ENCODE measurements at regions not wholly inside any gene's neighbourhood (a gene's known extent, or its start where the extent isn't known, plus 50 kb on each side); places are given as distances from the start of the nearest gene placed in this dataset.

DNA sequence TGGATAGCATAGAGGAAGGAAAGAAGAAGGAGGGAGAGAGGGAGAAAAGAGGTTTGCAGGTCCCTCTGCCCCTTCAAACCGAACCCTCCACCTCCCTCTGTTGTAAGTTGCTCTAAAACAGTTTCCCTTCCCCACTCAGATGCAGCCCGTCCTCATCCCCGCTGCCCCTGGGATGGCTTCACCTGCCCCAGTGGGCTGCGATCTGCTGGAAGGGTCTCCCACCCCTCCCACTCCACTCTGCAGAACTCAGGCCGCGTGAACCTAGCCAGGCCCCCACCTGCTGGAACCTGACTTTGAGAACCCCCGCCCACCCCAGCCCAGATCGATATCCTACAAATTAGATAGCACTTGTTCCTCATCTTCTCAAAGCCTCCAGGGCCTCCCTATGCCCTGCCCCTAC lies 190.8 kb downstream of the DLL1 start:
- no peak for TF ChIP-seq TAF1 (IDR thresholded peaks at IDR 0.05; ENCODE audit: borderline replicate concordance, insufficient read depth, low read length)
- no peak for TF ChIP-seq SIN3A (IDR thresholded peaks at IDR 0.05; ENCODE audit: borderline replicate concordance, insufficient read depth, low read length)
- TF ChIP-seq POLR2AphosphoS5 (IDR thresholded peaks at IDR 0.05; ENCODE audit: low read depth, low read length): no peak
- TF ChIP-seq, protein P1, sequence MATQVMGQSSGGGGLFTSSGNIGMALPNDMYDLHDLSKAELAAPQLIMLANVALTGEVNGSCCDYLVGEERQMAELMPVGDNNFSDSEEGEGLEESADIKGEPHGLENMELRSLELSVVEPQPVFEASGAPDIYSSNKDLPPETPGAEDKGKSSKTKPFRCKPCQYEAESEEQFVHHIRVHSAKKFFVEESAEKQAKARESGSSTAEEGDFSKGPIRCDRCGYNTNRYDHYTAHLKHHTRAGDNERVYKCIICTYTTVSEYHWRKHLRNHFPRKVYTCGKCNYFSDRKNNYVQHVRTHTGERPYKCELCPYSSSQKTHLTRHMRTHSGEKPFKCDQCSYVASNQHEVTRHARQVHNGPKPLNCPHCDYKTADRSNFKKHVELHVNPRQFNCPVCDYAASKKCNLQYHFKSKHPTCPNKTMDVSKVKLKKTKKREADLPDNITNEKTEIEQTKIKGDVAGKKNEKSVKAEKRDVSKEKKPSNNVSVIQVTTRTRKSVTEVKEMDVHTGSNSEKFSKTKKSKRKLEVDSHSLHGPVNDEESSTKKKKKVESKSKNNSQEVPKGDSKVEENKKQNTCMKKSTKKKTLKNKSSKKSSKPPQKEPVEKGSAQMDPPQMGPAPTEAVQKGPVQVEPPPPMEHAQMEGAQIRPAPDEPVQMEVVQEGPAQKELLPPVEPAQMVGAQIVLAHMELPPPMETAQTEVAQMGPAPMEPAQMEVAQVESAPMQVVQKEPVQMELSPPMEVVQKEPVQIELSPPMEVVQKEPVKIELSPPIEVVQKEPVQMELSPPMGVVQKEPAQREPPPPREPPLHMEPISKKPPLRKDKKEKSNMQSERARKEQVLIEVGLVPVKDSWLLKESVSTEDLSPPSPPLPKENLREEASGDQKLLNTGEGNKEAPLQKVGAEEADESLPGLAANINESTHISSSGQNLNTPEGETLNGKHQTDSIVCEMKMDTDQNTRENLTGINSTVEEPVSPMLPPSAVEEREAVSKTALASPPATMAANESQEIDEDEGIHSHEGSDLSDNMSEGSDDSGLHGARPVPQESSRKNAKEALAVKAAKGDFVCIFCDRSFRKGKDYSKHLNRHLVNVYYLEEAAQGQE (IDR thresholded peaks at IDR 0.05; ENCODE audit: insufficient read depth in 1 of 2, low read depth in 2 of 2, low read length in 2 of 2): no peak
